HT-29 (cell line): ENCODE measurements at regions not wholly inside any gene's neighbourhood (a gene's known extent, or its start where the extent isn't known, plus 50 kb on each side); places are given as distances from the start of the nearest gene placed in this dataset.
"Not testable (repeated sequence)": the region's sequence is repeated elsewhere in the genome, so short reads cannot be mapped to it uniquely, and the experiment has no call there.

ENCODE experiments used
- DNase-seq: peaks from one replicate; pipeline ENCODE4 v3.0.0-alpha.2; 2015; ENCODE audit warnings: low spot score

DNA sequence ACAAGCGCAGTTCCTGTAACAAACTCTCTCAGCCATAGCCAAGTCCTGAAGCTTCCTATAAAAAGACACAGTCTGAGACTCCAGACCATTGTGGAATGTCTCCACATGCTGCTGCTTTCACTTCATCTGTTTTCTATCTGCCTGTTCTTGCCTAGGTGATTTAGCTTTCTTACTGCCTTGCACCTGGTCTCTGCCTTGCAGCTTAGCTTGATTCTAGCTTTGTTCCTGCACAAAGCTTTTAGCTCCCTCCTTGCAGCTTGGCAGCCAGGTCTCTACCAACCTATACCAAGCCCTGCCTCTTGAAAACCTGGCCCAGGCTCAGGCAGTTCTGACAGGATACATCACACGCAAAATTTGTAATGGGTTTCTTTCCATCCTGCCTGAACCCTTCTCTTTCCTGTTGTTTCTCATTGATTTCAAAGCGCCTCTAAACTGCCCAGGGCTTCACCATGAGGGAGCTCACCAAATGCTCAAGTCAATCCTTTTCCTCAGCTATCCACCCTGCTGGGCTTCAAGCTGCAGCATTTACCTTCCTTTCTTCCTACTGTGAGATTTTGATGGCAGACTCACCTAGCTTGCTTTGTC is 941.3 kb upstream of the NXPH2 start:
- DNase-seq = no peak

GRCh38 chr2:139720056-139720455 is 939.9 kb upstream of the NXPH2 start:
- DNase-seq = no peak

GRCh38 chr2:139704606-139705005 is 924.4 kb upstream of the NXPH2 start:
- DNase-seq = no peak

DNA sequence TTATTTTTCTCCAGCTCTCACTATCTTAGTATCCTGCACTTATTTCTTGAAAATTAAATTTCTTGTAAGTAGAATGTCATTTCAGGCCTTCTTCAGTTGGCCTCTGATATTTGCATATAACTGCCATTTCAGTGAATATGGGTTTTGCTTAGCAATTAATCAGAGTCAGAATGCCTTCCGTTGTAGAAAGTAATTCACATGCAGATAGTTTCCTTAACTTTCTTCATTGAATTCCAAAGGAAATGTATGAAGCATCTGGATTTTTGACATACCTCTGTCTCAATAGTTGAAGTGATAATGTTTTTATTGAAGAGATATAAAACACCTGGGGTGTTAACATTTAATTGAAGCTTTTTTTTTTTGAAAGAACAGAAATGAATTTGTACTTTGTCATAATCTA is 914.1 kb upstream of the NXPH2 start:
- no peak for DNase-seq

- no peak for DNase-seq
Measured at GRCh38 chr2:139686205-139686604, 906.0 kb upstream of the NXPH2 start.

DNA sequence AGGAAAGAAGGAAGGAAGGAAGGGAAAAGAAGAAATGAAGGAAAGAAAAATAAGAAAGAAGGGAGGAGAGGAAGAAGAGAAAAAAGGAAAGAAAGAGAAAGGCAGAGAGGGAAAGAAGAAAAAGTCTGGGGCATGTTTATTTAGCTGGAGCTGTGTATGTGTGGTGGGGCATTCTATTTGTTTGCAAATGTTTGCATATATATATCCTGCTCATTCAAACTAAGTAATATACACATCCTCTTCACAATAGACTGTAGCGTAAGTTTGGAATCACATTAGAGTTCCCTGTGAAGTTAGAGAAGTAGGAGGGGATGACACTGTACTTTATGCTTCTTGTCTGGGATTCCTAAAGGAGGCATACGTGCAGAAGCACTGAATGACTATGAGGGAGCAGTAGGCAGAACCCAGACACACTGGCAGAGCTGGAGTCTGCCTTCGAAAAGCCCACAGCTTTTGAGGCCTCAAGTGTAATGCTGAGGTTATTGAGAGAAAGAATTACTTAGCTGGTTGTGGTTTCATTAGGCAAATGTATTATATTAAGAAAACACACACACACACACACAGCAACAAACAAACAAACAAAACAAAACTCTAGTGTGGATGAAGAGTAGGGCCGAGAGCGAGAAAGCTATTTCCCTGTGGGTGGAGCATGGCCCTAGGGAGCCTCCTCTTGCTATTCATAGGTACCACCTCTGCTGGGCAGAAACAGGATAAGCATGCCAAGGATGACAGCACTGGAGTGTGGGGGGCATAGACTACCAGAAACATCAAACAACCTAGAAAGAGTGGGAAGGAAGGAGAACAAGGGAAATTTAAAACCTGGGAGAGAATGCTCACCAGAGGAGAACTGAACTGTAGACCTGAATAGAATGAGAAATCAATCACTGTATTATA is 905.1 kb upstream of the NXPH2 start:
- DNase-seq = no peak

- no peak for DNase-seq
Measured at GRCh38 chr2:139684286-139684860, 904.2 kb upstream of the NXPH2 start.

- no peak for DNase-seq
Measured at GRCh38 chr2:139674577-139674976, 894.4 kb upstream of the NXPH2 start.

DNA sequence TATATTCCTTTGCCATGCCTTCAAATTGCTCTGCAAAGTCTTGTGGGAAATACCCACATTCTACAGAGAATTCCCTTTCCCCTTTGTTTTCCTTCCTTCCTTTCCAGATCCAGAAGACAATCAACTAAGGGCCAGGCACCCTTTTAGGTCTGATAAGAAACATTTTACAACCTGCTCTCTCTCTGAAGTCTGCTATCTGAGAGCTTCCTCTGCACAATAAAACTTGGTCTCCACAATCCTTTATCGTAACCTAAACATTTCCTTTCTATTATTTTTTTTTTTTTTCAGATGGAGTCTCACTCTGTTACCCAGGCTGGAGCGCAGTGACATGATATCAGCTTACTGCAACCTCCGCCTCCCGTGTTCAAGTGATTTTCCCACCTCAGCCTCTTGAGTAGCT is 893.3 kb upstream of the NXPH2 start:
- DNase-seq = not testable (repeated sequence)

DNA sequence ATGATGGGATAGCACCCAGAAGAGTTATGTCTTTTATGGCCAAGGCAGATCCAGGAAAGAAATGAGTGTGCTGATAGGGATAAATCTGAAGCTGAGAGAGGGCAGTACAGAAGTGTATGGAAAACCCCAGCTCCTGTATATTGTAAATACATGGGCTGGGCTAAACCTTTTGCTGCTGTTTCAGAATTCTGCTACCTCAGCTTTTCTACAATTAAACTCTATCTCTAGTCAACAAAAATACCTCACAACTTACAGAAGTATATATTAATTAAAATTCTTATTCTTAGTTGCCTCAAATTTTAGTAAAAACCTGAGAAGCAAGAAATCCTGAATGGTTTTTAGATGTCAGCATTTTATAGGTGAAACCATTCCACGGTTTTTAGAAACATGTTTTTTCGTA is 889.5 kb upstream of the NXPH2 start:
- DNase-seq = no peak

DNA sequence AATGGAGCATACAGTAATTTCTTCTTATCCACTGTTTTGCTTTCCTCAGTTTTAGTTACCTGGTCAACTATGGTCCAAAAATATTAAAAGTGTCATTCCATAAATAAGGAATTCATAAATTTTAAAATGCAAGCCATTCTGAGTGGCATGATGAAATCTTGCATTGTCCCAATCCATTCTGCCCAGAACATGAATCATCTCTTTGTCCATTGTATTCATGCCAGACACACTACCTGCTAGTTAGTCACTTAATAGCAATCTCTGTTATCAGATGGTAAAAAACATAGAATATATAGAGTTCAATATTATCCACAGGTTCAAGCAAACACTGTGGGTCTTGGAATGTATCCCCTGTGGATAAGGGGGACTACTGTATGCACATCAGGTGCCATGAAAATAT is 872.2 kb upstream of the NXPH2 start:
- no peak for DNase-seq

DNA sequence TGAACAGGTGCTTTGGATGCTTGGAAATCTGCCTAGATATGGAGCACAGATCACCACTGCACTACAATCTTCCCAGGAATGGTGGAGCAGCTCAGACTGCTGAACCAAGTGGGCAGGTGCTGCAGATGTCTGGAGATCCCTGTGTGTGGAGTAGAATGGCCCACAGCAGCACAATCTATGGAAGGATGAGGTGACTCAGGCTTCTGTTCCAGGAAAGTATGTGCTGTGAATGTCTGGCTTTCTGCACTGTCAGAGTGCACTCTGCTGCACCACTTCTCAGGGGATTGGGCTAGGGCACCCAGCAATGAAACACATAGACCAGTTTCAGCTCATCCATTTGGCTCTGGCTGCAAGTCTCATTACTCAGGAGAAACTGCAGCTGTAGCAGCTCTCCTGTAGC is 865.4 kb upstream of the NXPH2 start:
- DNase-seq = no peak

DNA sequence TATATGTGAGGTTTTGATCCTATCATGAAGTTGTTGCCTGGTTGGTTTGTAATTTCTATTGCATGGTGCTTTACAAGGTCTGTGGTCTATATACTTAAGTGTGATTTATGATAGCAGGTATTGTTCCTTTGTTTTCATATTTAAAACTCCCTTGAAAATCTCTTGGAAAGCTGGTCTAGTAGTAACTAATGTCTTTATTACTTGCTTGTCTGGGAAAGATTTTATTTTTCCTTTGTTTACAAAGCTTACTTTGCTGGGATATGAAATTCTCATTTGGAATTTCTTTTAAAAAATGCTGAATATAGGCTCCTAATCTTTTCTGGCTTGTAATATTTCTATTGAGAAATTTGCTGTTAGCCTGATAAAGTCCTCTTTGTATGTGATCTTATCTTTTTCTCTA is 862.9 kb upstream of the NXPH2 start:
- DNase-seq = no peak

GRCh38 chr2:139631966-139632365 is 851.8 kb upstream of the NXPH2 start:
- DNase-seq = no peak

- no peak for DNase-seq
Measured at GRCh38 chr2:139628931-139629330, 848.7 kb upstream of the NXPH2 start.

- no peak for DNase-seq
Measured at GRCh38 chr2:139626128-139626527, 845.9 kb upstream of the NXPH2 start.

DNA sequence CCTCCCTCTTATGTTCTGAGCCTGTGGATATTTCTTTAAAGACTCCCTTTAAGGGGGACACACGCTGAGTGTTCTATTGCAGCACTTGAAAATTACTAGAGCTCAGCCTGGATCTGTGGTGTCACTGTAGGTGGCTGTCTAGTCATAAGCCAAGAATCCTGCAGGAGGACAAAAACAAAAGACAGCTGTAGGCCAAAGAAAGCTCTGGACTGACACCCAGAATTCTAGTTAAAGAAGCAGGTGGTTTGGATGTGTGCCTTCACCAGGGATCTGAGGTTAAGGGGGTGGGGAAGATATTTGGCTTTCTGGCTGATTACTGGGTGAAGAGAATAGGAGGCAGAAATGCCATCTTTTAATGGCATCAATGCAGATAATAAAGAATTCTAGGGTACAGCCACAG is 842.5 kb upstream of the NXPH2 start:
- no peak for DNase-seq

DNA sequence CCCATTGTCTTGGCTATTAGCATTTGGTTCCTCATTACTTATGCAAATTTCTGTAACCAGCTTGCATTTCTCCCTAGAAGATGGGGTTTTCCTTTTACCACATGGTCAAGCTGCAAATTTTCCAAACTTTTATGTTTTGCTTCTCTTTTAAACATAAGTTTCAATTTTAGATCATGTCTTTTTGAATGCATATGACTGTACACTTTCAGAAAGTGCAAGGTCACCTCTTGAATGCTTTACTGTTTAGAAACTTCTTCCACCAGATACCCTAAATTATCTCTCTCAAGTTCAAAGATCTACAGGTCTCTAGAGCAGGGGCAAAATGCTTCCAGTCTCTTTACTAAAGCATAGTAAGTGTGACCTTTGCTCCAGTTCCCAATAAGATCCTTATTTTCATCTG is 837.6 kb upstream of the NXPH2 start:
- no peak for DNase-seq

DNA sequence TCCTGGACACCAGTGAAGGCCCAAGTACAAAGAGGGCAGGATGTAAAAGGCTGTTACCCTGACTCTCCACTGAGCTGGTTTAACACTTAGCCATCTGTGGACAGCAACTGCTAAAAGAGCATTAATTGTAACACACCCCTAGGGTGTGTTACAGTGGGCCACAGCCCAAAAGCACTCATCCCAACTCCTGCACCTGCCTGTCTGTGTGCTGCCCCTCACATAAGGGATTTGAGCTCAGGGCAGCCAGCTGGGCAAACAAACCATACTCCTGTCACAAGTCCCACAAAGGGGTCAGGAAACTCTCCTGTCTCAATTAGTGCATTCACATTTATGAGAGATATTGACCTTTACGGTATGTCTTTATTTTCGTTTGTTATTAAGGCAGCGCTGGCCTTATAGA is 833.1 kb upstream of the NXPH2 start:
- DNase-seq = no peak

- no peak for DNase-seq
Measured at GRCh38 chr2:139610512-139610911, 830.3 kb upstream of the NXPH2 start.

- DNase-seq = no peak
Measured at GRCh38 chr2:139609109-139609508, 828.9 kb upstream of the NXPH2 start.

- no peak for DNase-seq
Measured at GRCh38 chr2:139605668-139606067, 825.5 kb upstream of the NXPH2 start.

DNA sequence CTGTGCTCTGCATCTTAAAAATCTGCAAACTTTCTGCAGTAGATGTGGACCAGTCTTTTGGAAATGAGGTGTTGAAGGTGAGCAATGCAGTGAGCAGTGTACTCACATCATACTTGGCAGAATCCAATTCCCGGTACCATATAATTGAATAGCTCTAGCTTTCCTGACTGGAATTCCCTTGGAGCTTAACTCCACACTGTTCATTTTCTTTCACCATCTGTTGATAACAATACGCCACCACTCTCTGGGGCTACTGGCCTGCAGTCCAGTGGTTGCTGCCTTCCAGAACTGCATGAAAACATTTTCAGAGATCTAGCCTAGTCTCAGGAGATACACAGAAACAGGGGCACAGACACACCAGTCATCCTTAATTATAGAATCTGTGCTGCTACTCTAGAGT is 820.0 kb upstream of the NXPH2 start:
- no peak for DNase-seq
